A549 (cell line): ENCODE measurements at regions not wholly inside any gene's neighbourhood (a gene's known extent, or its start where the extent isn't known, plus 50 kb on each side); places are given as distances from the start of the nearest gene placed in this dataset.

Experiments used
- ATAC-seq, 2 experiments: fragments of 200-7000 bp in 1 of 2; fragments of >200 bp in 1 of 2; cut with Nextera tagmentation in 1 of 2; cut with Tn5 transposase in 1 of 2; 3 replicates each; pipeline versions ENCODE4 v1.8.0 to v1.9.1; 2018 to 2020; ENCODE audit warnings: mild to moderate bottlenecking in 1 of 2, moderate library complexity in 1 of 2
- CTCF ChIA-PET: fragments of 300-600 bp; sonication (Branson Sonifier 250); formaldehyde crosslinking; extraction: SDS; loops from one replicate; lab custom pipeline; 2021; ENCODE audit warnings: antibody characterized with exemption, inconsistent platforms; lab: Yijun Ruan, JAX
- POLR2A ChIA-PET: fragments of 350-600 bp; formaldehyde crosslinking; extraction: SDS; loops from one replicate; lab custom pipeline; 2021; ENCODE audit warnings: antibody characterized with exemption, inconsistent platforms; lab: Yijun Ruan, JAX
- DNase-seq, 2 experiments: peaks; one replicate each; pipeline versions ENCODE4 v3.0.0 to v3.0.0-alpha.2; 2011 to 2016; ENCODE audit warnings: low read depth in 1 of 2, low spot score in 1 of 2
- FAIRE-seq: peaks from 2 replicates; lab custom pipeline; 2011; peaks lifted over from hg19 to GRCh38; lab: Jason Lieb, UNC
- H3K27ac ChIP-seq, 2 experiments: fragments of >200 bp; sonication (Bioruptor Twin); formaldehyde crosslinking; 3 replicates each; pipeline ENCODE4 v1.5.1; 2016 to 2017
- H3K4me1 ChIP-seq: fragments of >200 bp; sonication (Bioruptor Twin); formaldehyde crosslinking; 3 replicates; pipeline ENCODE4 v1.6.1; 2016
- H3K4me2 ChIP-seq: fragments of >200 bp; sonication (Bioruptor Twin); formaldehyde crosslinking; 3 replicates; pipeline ENCODE4 v1.6.1; 2016
- H3K4me3 ChIP-seq: fragments of >200 bp; sonication (Bioruptor Twin); formaldehyde crosslinking; 3 replicates; pipeline ENCODE4 v1.5.1; 2016
- H3K9me3 ChIP-seq: fragments of >200 bp; sonication (Bioruptor Twin); formaldehyde crosslinking; 3 replicates; pipeline ENCODE4 v1.6.1; 2016
- ATOH8 ChIP-seq: fragments of 250-450 bp; sonication (Bioruptor Pico); IDR thresholded peaks from 2 replicates; pipeline ENCODE4 v1.5.0; 2020; ENCODE audit warnings: low read depth, mild to moderate bottlenecking, moderate library complexity
- CEBPB ChIP-seq, 2 experiments: fragments of >200 bp in 1 of 2; sonication (Bioruptor Twin) in 1 of 2; formaldehyde crosslinking in 1 of 2; IDR thresholded peaks; 2 replicates each; pipeline ENCODE4 v1.6.1; 2012 to 2016
- CHD4 ChIP-seq: fragments of 200-600 bp; sonication (generic); IDR thresholded peaks from 2 replicates; pipeline ENCODE4 v1.6.1; 2016; ENCODE audit warnings: antibody characterized with exemption, mild to moderate bottlenecking, borderline replicate concordance
- ELK1 ChIP-seq: fragments of 150-350 bp; IDR thresholded peaks from 2 replicates; pipeline ENCODE4 v1.6.1; 2014; ENCODE audit warnings: low read depth, mild to moderate bottlenecking, low read length
- FOSB ChIP-seq: fragments of 250-450 bp; sonication (Bioruptor Pico); IDR thresholded peaks from 2 replicates; pipeline ENCODE4 v1.5.0; 2020; ENCODE audit warnings: mild to moderate bottlenecking, moderate library complexity
- FOSL2 ChIP-seq, 2 experiments: fragments of 450-650 bp in 1 of 2; fragments of >200 bp in 1 of 2; sonication (Bioruptor Twin) in 1 of 2; formaldehyde crosslinking; IDR thresholded peaks; 2 replicates each; pipeline versions ENCODE4 v1.5.0 to v1.6.1; 2016 to 2020; ENCODE audit warnings: mild to moderate bottlenecking in 1 of 2, moderate library complexity in 1 of 2
- GATA3 ChIP-seq: IDR thresholded peaks from 2 replicates; pipeline ENCODE4 v1.6.1; 2012; ENCODE audit warnings: borderline replicate concordance
- HOXA7 ChIP-seq: fragments of 250-450 bp; sonication (Bioruptor Pico); IDR thresholded peaks from 2 replicates; pipeline ENCODE4 v1.5.0; 2020; ENCODE audit warnings: mild to moderate bottlenecking, moderate library complexity
- JUN ChIP-seq, 2 experiments: fragments of >200 bp; sonication (Bioruptor Twin); formaldehyde crosslinking; IDR thresholded peaks; 2 replicates in 1 of 2; 3 replicates in 1 of 2; pipeline ENCODE4 v1.6.1; 2016 to 2017
- JUNB ChIP-seq: fragments of >200 bp; sonication (Bioruptor Twin); formaldehyde crosslinking; IDR thresholded peaks from 2 replicates; pipeline ENCODE4 v1.6.1; 2016
- MAFK ChIP-seq: fragments of 450-650 bp; IDR thresholded peaks from 2 replicates; pipeline ENCODE4 v1.6.1; 2014; ENCODE audit not compliant: partially characterized antibody
- MAZ ChIP-seq: fragments of 150-350 bp; IDR thresholded peaks from 2 replicates; pipeline ENCODE4 v1.6.1; 2014; ENCODE audit warnings: antibody characterized with exemption, low read depth, low read length, borderline replicate concordance
- NR3C1 ChIP-seq: fragments of >200 bp; sonication (Bioruptor Twin); formaldehyde crosslinking; IDR thresholded peaks from 3 replicates; pipeline ENCODE4 v1.6.1; 2017
- PBX3 ChIP-seq: IDR thresholded peaks from 2 replicates; pipeline ENCODE4 v1.6.1; 2012
- POLR2A ChIP-seq: IDR thresholded peaks from 2 replicates; pipeline ENCODE4 v1.6.1; 2012; ENCODE audit warnings: mild to moderate bottlenecking, low read length
- POLR2AphosphoS2 ChIP-seq: conservative IDR thresholded peaks from 2 replicates; pipeline ENCODE4 v1.6.1; 2012; ENCODE audit warnings: low read length, improper control_type of control experiment, inconsistent platforms
- RARB ChIP-seq: fragments of 250-450 bp; sonication (Bioruptor Pico); IDR thresholded peaks from 2 replicates; pipeline ENCODE4 v1.8.0; 2021; ENCODE audit warnings: mild to moderate bottlenecking, moderate library complexity
- RNF2 ChIP-seq: fragments of 200-600 bp; sonication (generic); IDR thresholded peaks from 2 replicates; pipeline ENCODE4 v1.6.1; 2016; ENCODE audit warnings: low read depth, mild to moderate bottlenecking, antibody characterized with exemption, moderate library complexity, borderline replicate concordance
- TP53 ChIP-seq: fragments of 250-450 bp; sonication (Bioruptor Pico); IDR thresholded peaks from 2 replicates; pipeline ENCODE4 v1.5.0; 2021; ENCODE audit warnings: mild to moderate bottlenecking, moderate library complexity
- USF2 ChIP-seq: fragments of 450-650 bp; IDR thresholded peaks from 2 replicates; pipeline ENCODE4 v1.6.1; 2014; ENCODE audit warnings: antibody characterized with exemption
- ZC3H11A ChIP-seq: fragments of 450-650 bp; IDR thresholded peaks from 2 replicates; pipeline ENCODE4 v1.6.1; 2014; ENCODE audit warnings: antibody characterized with exemption, mild to moderate bottlenecking
- ZFP36 ChIP-seq: fragments of 450-650 bp; IDR thresholded peaks from 2 replicates; pipeline ENCODE4 v1.6.1; 2014; ENCODE audit warnings: borderline replicate concordance; ENCODE audit not compliant: partially characterized antibody
- WGBS: methylation state at CpG from one replicate; pipeline ENCODE4 v1.1.6; 2017; ENCODE audit errors: missing lambda C conversion rate; 5-methylcytosine and 5-hydroxymethylcytosine counted together
- TF ChIP-seq, protein P1 (sequence below): IDR thresholded peaks from 2 replicates; pipeline ENCODE4 v1.6.1; 2012; ENCODE audit warnings: low read depth, borderline replicate concordance

- no peak for ATAC-seq
- Histone ChIP-seq H3K27ac (no peak overlapping the region), H3K4me1 (no peaks in the 10 kb centered on the region), H3K4me3 (no peak overlapping the region), H3K4me2 (no peak overlapping the region), H3K9me3 (peaks cover 23% of the 10 kb centered on the region; the same call in 2 of the 3 replicates)
- no peak for FAIRE-seq
- ChIA-PET POLR2A (no interaction called here), CTCF (interaction anchor here (1.2 kb wide), 1 partner anchor 10 kb away, joined by 3 read pairs; no protein-coding TSS in a partner anchor)
- no peak for TF ChIP-seq CHD4
- TF ChIP-seq, protein P1, sequence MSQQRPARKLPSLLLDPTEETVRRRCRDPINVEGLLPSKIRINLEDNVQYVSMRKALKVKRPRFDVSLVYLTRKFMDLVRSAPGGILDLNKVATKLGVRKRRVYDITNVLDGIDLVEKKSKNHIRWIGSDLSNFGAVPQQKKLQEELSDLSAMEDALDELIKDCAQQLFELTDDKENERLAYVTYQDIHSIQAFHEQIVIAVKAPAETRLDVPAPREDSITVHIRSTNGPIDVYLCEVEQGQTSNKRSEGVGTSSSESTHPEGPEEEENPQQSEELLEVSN, result no peak
- TF ChIP-seq ATOH8 (CRISPR knock-in tag), result no peak
- TF ChIP-seq ZFP36, result no peak
- no peak for TF ChIP-seq JUN (IDR thresholded peaks at IDR 0.05)
- no peak for TF ChIP-seq ELK1
- TF ChIP-seq ZC3H11A, result no peak
- TF ChIP-seq HOXA7 (CRISPR knock-in tag), result no peak
- no peak for TF ChIP-seq POLR2A
- no peak for TF ChIP-seq MAZ
- TF ChIP-seq TP53 (CRISPR knock-in tag), result no peak
- no peak for TF ChIP-seq NR3C1
- DNase-seq, result no peak
- 83% methylated on average over 7 of the region's 7 CpGs for WGBS
These were observed 159.8 kb upstream of the LMCD1 start for GRCh38 chr3:8341821-8342247.

DNA sequence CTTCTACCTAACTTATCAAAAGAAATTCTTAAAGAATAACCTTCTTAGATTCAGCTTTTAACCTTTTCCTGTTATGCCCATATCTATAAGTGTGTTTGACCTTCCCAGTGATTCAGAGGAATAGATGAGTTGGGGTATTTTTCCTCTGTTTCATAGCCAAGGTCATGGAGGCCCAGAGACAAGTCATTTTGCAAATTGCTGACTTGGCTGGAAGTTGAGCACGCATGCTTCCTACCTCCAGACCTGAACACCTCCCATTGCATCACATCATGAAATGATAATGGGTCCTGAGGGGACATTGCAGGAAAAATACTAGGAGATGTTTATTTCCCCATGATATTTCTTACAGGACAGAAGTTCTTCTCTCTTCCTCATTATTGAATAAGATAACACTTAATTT, 158.6 kb upstream of the LMCD1 start:
- TF ChIP-seq CEBPB (IDR thresholded peaks at IDR 0.05), result no peak
- TF ChIP-seq MAFK, result peak; percentile 83
- TF ChIP-seq ZFP36, result no peak
- ATAC-seq (no peak), DNase-seq (no peak), FAIRE-seq (no peak)
- Histone ChIP-seq H3K4me2 (no peak overlapping the region), H3K9me3 (peaks cover 23% of the 10 kb centered on the region; the same call in 2 of the 3 replicates), H3K27ac (no peak overlapping the region), H3K4me1 (no peaks in the 10 kb centered on the region), H3K4me3 (no peak overlapping the region)
- CTCF ChIA-PET, result interaction anchor here (1.2 kb wide), 1 partner anchor 8 kb away, joined by 3 read pairs; no protein-coding TSS in a partner anchor
- POLR2A ChIA-PET, result no interaction called here
- WGBS, result 27% methylated on average over 1 of the region's 1 CpG

DNA sequence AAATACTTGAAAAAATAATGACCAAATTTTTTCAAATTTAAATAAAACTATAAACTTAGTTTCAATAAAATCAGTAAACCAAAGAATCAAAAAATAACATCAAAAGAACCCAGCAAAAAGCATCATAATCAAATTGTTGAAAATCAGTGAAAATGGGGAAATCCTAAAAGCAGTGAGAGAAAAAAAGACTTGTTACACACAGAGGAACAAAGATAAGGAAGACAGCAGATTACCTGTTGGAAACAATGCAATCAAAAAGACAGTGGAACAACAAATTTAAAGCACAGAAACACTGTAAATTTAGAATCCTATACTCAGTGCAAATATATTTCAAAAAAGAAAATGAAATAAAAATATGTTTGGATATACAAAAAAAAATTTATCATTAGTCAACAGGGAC, 156.2 kb upstream of the LMCD1 start:
- no peak for TF ChIP-seq HOXA7 (CRISPR knock-in tag)
- no peak for TF ChIP-seq POLR2AphosphoS2
- TF ChIP-seq FOSB, result no peak
- no peak for TF ChIP-seq RNF2
- TF ChIP-seq USF2, result no peak
- TF ChIP-seq, protein P1, result no peak
- TF ChIP-seq JUNB, result no peak
- TF ChIP-seq FOSL2 (IDR thresholded peaks at IDR 0.05), result no peak
- no peak for TF ChIP-seq FOSL2 (CRISPR knock-in tag; IDR thresholded peaks at IDR 0.05)
- no peak for TF ChIP-seq PBX3
- TF ChIP-seq MAFK, result no peak
- TF ChIP-seq RARB (CRISPR knock-in tag), result no peak
- TF ChIP-seq GATA3, result no peak
- TF ChIP-seq TP53 (CRISPR knock-in tag), result no peak
- no peak for TF ChIP-seq POLR2A
- no peak for FAIRE-seq
- H3K27ac ChIP-seq, result no peak overlapping the region
- no peak for DNase-seq
- H3K4me1 ChIP-seq, result no peaks in the 10 kb centered on the region
- no peak overlapping the region for H3K4me2 ChIP-seq
- H3K9me3 ChIP-seq, result peaks cover 23% of the 10 kb centered on the region; the same call in 2 of the 3 replicates
- ATAC-seq, result no peak
- ChIA-PET POLR2A (no interaction called here), CTCF (no interaction called here)
- no peak overlapping the region for H3K4me3 ChIP-seq
